HG03521 (cell line): ENCODE measurements at regions not wholly inside any gene's neighbourhood (a gene's known extent, or its start where the extent isn't known, plus 50 kb on each side); places are given as distances from the start of the nearest gene placed in this dataset.

ENCODE experiments used
- ATAC-seq: cut with Tn5 transposase; IDR thresholded peaks from one replicate; pipeline ENCODE4 v1.9.1; 2021; ENCODE audit warnings: mild to moderate bottlenecking, moderate library complexity; ENCODE audit not compliant: unreplicated experiment

DNA sequence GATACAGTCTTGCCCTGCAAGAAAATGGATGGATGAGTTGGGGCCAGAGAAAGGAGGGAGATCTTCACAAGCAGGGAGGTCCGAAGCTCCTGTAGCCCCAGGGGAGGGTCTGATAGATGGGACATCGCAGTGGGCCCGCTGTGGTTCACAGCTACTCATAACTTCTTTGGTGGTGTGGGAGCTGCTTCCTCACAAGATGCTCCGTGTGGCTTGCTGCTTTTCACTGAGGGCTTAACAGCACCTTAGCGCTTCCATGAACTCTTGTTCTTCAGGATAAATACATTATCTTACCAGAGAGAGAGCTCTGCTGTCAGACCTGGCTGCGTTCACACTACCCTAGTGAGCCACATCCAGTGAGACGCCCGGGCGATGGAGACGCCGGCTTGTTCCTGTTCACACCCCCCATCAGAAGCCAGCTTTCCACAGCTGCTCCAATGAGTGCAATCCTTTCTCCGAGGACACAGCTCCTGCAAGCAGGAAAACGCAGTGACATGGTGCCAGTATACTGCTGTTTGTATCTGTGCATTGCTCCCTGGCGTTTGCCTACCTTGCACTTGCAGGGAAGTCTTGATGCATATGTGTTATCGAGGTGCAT is 599.8 kb downstream of the AJAP1 start:
- no peak for ATAC-seq

DNA sequence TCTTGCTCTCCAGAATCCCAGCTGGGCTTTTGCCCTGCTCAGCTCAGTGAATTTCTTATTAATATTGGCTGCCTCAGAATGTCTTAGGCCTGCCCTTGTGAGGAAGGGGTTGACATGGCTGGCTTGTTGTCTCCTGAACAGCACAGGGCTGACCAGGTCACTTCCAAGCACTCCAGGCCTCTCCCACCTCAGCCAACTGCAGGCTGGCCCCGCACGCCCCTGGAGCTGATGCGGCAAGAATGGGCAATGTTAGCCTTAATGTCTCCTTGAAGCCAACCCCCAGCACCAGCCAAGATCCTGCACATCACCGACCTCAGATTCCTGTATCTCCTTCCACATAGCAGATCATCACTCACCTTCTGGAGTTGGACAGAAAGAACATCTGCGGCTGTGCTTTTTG is 598.6 kb downstream of the AJAP1 start:
- no peak for ATAC-seq

DNA sequence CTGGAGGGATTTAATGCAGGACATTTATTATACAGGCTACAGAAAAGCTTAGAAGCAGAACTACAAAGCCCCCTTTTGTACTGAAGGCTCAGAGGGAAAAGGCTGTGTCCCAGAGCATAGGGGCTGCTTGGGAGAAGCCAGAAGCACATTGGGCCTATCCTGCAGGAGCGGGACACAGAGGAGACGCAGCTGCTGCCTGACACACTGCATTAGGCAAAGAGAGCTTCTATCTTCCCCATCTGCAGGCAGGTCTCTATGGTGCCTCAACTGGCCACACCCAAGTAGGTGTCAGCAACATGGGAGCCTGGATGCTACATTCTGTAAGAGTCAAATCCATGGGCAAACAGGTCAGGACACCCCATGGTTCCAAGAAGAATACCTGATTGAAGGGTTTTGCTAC is 595.9 kb downstream of the AJAP1 start:
- no peak for ATAC-seq

DNA sequence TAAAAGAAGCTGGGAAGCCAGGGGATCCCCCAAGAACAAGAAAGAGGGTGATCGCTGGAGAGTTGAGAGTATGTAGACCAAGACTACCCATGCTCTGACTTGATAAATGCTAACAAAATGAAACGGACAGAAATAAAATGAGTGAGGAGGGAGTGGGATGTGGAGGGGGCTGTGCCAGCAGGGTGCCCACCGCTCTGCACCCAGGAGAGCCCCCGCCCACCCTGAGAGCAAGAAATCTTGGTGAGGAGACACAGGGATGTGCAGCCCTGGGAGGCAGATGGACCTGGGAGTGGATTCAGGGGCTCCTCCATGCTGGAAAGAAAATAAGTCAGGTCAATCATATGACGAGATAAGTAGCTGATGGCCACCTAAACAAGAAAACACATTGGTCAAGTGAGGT is 590.9 kb downstream of the AJAP1 start:
- no peak for ATAC-seq

DNA sequence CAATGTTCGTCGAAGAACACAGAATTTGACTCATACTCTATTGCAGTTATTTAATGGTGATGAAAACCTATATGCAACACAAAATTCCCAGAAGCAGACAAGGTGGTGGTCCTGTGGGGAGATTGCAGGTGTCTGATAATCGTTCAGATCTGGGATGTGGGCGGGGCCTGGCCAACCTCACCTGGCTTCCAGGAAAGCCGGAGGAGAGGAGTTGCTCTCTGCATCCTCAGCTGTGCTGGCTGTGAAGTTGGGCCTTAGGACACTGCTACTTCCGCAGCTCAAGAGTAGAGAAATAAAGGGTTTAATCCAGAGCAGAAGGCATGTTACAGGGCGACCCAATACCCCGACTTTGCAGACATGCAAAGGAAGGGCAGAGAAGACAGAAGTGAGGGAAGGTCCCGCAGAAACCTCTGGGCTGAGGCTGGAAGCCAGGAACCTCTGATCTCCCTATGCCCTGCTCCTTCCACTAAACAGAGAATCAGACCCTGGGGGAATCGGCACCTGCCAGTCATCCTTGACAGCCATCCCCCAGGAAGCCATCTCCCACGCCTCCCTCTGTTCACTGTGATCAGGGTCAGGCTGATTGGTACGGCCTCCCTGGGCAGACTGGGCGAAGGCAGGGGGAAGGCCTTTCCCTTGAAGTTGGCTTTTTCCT is 590.3 kb downstream of the AJAP1 start:
- no peak for ATAC-seq

DNA sequence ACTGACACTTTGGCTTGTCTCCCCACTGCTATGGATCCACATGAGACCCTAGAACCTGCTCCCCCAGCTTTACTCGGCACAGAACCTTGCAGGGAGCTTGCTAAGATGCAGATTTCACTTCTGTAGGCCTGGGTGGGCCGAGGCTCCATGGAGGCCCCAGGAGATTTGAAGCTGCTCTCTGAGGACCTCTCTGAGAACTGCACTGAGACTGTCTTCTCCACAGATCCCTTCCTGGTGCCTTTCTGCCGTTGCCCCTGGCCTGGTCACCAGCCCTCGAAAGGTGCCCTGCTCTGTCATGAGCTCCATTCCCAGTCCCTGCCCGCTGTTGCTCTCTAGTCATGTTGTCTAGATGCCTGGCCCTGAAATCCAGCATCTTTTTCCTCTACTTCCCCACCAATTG is 588.4 kb downstream of the AJAP1 start:
- ATAC-seq = no peak

DNA sequence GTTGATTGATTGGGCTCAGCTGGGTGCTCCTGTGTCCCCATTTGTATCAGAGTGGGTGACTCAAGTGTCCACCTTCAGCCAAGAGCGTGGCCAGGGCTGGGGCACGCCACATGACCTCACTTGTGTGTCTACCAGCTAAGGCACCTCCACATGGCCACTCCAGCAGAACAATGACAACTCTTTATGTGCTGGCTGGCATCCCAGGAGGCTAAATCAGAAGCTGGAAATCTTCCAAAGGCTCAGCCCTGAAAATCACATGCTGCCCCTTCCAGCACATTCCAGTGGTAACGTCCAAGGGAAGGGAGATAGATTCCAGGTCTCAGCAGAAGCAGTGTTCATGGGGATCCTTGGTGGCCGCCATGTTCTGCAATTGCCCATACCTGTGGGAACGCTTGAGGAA is 585.5 kb downstream of the AJAP1 start:
- ATAC-seq = no peak

DNA sequence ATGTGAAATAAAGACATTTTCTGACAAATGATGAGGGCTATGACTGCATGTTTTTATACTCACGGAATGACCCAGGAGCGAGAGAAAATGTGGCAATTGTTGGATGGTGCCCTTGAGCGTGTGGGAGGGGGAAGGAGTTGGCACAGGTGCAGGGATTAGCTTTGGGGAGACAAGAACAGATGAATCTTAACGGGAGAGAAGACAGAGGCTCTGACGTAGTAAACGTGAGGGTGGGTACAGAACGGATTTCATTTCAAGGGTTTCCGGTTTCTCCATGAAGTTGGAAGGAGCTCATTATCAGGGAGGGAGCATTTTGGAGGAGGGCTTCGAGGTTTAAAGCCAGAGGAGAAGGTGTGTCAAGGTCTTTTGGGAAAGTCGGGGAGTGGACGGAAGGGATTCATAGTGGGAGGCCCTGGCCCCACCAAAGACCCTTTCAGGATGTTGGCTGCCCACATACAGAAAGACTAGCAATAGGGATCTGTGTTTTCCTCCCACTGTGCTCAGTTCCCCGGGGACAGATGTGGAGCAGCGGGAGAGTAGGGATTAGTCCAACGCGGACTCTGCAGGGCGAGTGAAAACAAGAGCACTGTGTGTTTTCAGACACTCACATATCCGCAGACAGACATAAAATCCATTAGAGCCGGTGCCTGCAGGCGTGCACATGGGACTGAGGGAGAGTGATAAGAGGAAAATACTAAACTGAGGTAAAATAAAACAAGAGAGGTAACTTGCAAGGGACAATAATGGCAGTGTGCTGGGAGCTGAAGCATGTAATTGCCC is 584.1 kb downstream of the AJAP1 start:
- ATAC-seq = no peak

DNA sequence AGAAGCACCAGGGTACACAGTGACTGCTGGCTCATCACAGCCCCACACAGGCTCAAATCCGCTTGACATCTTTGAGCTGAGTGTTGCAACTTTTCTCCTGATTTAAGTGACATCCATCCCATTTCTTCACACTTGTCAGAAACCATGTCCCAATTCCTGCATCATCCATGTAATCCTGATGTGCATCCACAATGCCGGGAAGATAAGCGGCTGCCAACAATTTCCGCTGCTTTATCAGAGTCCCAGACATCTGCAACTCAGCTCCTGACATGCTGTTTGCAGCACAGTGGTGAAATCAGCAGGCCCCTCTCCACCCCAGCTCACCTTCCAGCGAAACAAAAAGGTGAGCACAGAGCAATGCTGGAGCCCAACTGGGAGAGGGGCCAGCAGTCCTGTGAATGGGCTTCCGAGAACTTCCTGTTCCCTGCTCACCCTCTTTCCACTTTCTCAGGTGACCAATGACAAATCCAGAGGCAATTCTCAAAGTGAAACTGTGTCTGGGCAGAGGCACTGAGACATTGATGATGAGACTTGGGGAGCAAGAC is 581.0 kb downstream of the AJAP1 start:
- ATAC-seq = no peak

DNA sequence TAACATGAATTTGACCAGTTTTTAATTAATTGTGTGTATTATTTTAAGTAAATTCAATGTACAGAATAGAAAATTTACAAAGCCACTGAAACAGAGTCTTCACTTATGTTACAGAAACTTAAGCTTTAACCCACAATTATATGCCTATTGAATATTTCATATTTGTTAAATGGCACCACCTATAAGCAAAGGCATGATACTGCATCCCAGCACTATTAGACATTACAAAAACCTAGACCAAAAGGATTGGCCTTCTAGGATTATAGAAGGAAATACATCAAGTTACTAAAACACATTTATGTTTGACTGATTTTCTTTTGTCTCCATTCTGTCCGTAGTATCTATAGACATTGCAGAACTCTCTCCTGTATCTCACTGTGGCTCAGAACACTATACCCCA is 578.1 kb downstream of the AJAP1 start:
- no peak for ATAC-seq

DNA sequence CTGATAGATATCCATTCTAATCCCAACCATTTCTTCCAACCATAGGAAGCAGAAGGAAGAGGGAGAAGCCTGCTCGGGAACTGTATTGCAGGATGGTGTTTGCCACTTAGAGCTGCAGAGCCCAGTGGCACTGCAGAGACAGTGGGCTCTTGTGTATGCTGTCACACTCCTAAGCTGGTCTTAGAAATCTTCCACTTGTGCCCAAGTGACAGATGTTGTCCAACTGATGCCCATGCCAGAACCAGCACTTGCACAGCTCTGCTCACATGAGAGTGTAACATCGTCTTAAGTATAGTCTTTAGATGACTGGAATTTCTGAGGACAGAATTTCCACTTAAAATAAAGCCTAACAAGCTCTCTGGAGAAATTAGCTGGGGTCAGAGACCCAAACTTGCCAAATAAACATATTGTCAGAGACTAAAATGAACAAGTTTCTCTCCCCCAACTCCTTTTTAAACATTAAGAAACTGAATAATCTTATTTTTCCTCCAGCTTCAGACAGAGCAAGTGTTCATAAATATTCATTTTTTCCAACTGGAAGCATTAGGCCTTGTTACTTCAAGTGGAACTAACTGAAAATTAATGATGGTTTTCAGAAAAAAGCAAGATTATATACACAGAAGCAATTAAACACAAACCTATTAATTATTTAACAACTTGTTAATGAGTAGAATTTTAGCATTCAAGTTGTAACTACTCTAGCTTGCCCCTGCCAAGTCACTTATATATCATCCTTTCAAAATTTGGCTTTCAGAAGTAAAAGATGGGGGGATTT is 577.3 kb downstream of the AJAP1 start:
- no peak for ATAC-seq

DNA sequence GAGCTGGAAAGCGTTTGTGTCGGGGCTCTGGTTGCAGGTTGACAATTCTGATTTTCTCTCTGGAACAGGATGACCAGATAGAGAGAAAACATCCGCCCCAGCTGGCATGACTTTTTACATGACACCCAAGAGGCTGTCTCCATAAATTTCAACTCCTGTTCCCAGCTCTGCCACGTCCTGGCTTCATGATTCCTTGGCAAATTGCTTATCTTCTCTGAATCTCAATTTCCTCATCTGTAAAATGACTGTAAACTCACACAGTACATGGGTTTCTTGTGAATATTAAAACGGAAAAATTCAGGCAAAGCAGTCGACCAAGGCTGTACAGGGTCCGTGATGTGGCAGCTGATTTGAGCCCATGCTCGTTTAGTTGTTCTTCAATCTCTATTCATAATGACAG is 572.7 kb downstream of the AJAP1 start:
- no peak for ATAC-seq

DNA sequence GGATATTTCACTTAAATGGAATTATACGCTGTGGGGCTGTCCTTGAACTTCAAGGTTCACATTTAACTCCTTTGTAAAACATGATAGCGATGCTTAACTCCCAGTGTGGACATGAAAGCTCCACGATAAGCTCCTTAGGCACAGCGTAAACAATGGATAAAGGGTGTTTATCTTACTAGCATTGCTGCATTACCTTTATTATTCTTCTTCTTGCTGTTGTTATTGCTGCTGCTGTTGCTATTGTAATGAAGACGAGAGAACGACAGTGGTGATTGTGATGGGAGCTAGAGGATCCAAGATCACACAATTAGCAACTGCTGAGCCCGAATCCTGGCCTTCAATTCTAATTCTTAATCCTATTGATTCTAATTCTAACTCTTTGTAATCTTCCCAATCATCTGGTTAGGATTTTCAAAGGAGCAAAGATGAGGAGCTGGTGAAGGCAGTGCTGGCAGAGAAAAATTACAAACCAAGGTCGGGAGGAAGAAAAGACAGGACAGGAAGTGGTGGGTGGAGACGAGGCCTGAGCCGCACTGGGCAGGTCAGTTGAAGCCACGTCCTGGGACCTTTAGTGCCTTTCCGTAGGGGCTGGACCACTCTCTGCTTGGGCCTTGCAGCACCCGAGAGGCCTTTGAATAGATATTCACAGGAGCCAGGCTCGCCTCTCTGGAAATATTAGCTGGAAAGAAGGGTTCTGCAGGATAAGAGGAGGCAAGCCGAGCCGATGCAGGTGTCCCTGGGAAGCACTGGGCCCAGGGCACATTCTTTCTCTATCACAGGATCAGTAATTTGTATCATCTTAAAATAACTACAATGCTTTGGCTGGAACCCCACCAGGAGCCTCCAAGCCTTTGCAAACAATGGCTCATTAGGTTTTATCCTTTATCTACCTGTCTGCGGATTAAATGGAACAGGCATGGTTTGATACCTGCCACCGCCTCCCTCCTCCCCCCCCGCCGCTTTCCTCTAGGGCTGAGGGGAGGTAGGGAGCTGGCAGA is 571.6 kb downstream of the AJAP1 start:
- no peak for ATAC-seq

DNA sequence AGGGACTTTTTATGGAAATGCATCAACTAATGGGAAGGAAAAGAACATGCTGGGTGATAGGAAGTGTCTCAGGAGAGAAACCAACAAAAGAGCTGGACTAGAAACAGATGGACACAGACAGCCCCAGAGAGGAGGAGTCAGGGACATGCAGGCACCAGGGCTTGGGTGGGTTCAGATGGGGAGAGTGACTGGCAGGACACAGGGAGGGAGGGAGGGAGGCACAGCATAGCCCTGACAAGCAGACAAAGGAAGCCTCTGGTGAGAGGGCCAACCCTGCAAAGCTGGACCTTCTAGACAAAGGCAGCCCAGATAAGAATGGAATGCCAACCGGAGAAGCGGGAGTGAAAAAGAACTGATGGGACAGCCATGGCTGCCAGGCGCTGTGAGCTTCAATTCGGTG is 568.8 kb downstream of the AJAP1 start:
- ATAC-seq = no peak

DNA sequence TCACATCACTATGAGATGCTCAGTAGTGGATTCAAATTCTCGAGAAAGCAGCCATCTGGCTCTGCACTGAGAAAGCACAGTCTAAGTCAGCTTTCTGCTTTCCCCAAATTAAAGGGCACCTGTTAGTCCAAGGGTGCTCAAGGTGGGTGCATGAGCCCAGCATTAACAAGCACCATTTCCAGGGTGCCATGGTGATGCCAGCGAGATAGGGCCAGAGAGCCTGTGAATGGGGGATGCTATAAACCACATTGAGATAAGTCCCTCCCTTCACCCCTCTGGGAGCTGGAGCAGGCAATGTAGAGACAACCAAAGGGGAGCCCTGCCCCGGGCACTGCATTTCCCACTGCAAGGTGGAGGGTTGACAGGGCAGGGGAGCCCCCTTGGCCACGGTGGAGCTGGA is 568.2 kb downstream of the AJAP1 start:
- ATAC-seq = no peak

DNA sequence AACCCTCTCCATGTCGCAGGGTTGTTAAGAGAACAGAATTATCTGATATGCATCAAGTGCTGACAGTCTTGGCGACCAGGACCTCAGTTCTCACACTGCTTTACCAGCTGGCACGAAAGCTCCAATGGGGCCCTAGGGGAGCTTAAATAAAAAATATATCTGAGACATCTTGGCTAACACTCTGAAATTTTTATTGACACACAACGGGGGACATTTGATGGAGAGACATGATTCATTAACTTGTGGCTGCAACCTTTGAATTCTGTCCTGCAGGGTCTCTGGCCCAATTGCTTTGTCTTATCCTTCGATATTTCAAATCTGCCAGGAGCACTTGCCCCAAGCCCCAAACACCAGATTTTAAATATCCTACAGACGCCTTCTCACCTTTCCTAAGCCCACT is 567.0 kb downstream of the AJAP1 start:
- ATAC-seq = no peak

DNA sequence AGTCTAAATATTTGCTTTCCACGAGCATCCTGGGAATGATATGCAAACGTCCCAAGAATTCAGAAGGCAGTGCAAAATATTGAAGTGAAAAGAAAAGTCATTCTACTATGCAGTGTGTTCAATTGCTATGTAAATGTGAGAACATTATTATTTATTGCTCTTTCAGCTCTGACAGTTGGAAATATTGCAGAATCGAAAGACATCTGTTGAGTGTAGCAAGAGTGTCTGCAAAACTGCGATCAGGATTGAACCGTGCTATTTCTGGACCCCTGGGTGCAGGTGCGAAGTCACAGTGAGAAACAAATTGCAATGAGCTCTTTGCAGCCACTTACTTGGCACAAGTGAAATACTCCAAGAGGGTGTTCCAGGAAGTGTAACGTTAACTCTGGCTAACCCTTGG is 566.4 kb downstream of the AJAP1 start:
- ATAC-seq = no peak

DNA sequence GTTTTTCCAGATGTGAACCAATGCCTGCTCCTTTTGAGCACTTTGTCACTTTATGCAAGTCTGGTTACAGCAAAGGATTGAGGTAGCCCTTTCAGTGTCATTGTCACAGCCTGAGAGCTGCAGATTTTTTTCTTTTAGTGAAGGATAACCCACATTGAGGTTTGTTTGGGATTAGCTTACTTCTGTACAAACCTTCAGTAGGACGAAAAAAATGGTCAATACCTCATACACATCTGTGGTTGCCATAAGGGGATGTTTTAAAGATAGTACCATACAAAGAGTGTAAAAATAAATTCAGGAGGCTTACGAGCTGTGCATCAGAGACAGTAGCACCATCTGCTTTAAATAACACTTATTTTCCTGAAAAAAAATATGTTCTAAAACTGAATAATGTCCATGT is 566.0 kb downstream of the AJAP1 start:
- no peak for ATAC-seq

DNA sequence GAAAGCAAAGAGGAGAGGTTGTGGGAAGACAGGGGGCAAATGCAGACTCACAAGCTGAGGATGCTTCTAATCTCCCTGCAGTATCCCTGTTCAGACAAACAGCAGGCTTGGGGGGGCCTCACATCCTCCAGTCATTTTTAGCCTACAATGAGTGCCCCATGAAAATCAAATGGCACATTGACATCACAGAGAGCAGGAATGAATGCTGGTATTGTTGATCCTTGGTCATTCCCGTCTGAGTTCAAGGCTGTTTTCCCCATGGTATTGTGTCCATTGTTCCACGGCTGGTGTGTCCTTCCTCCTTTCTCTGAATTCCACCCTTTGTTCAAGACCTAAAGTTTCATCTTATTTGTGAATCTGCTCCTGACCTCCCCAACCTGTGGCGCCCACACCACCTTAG is 545.6 kb downstream of the AJAP1 start:
- ATAC-seq = no peak

DNA sequence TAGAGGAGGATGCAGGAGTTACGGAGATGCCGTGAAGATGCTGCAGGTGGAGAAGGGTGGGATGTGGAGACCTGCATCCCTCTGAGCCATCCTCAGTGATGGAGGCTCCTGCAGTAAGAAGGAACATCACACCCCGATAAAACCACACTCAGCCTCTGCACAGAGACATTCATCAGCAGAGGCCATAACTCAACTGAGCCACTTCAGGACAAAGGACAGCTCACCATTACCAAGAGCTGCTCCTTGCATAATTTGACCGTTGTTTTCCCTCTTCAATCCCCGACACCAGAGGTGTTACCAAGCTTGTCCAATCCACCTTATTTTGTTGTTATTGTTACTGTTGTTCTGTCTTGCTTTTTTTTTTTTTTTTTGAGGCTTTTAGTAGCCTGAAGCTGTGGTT is 543.9 kb downstream of the AJAP1 start:
- ATAC-seq = no peak
